ENCODE measurements at regions not wholly inside any gene's neighbourhood (a gene's known extent, or its start where the extent isn't known, plus 50 kb on each side); places are given as distances from the start of the nearest gene placed in this dataset.

- no TSS peak for BruUV-seq (replicated peaks)
- TF ChIP-seq GATA2 (IDR thresholded peaks at IDR 0.05; ENCODE audit: insufficient read depth, insufficient read length, low read depth, low read length) (no peak), MAX (IDR thresholded peaks at IDR 0.05; ENCODE audit: insufficient read depth, insufficient read length) (no peak), CTCF (IDR thresholded peaks at IDR 0.05; ENCODE audit: extremely low read depth in 1 of 2, insufficient read depth in 1 of 2, low read depth in 1 of 2, low read length in 2 of 2) (no peak), MYC (IDR thresholded peaks at IDR 0.05; ENCODE audit: low read depth, low read length) (no peak), EZH2 (IDR thresholded peaks at IDR 0.05; ENCODE audit: borderline replicate concordance, low read depth, low read length, severe bottlenecking) (no peak)
- POLR2A ChIA-PET: interaction anchor here (0.7 kb wide), 1 partner anchor 95 kb away, joined by 3 read pairs; no protein-coding TSS in a partner anchor
- Histone ChIP-seq H2AFZ (ENCODE audit: low read depth, low read length) (peak overlapping the region; percentile 71), H3K9me1 (replicated peaks; ENCODE audit: control insufficient read depth, extremely low read depth, insufficient read depth, low read length) (no peaks in the 10 kb centered on the region), H3K79me2 (ENCODE audit: control insufficient read depth, insufficient read depth, low read length) (no peaks in the 10 kb centered on the region), H3K36me3 (ENCODE audit: control insufficient read depth in 2 of 2, extremely low read depth in 1 of 2, insufficient read depth in 2 of 2, low read length in 2 of 2) (no peaks in the 10 kb centered on the region), H3K27me3 (ENCODE audit: control insufficient read depth in 2 of 2, insufficient read depth in 2 of 2, low read length in 2 of 2) (no peaks in the 10 kb centered on the region), H3K9me3 (replicated peaks; ENCODE audit: control insufficient read depth, insufficient read depth, low read length) (no peaks in the 10 kb centered on the region), H3K9ac (replicated peaks; ENCODE audit: extremely low read depth, insufficient read depth, low read length) (no peak overlapping the region), H4K20me1 (replicated peaks; ENCODE audit: control insufficient read depth, extremely low read depth, insufficient read depth, low read length) (no peaks in the 10 kb centered on the region), H3K27ac (ENCODE audit: insufficient read depth, low read depth, low read length) (peak overlapping the region; percentile 98), H3K4me3 (replicated peaks in 1 of 3; ENCODE audit: insufficient read depth in 1 of 3, low read depth in 1 of 3, low read length in 3 of 3) (peak overlapping the region in 1 of 3 experiments; percentile 19), H3K4me2 (ENCODE audit: insufficient read depth, low read length) (peak overlapping the region; percentile 68), H3K4me1 (ENCODE audit: control insufficient read depth, extremely low read depth, insufficient read depth, low read length) (peaks cover 38% of the 10 kb centered on the region)
- CTCF ChIA-PET: interaction anchor here (1.2 to 2.5 kb wide), 4 partner anchors 10 to 97 kb away, joined by 3 to 17 read pairs (median 6); no protein-coding TSS in a partner anchor
- DNase-seq (ENCODE audit: low read depth, low spot score) (peak; percentile 48), FAIRE-seq (peak; percentile 4)
- intact Hi-C loops (cut with micrococcal nuclease) (no loop called here), dilution Hi-C loops (cut with MboI; ENCODE audit: extremely low pct_ligation_motif_present, low sequenced_read_pairs) (no loop called here)
These were observed 192.0 kb downstream of the OGFRL1 start for GRCh38 chr6:71480577-71480976.
